ENCODE measurements at regions not wholly inside any gene's neighbourhood (a gene's known extent, or its start where the extent isn't known, plus 50 kb on each side); places are given as distances from the start of the nearest gene placed in this dataset.

DNA sequence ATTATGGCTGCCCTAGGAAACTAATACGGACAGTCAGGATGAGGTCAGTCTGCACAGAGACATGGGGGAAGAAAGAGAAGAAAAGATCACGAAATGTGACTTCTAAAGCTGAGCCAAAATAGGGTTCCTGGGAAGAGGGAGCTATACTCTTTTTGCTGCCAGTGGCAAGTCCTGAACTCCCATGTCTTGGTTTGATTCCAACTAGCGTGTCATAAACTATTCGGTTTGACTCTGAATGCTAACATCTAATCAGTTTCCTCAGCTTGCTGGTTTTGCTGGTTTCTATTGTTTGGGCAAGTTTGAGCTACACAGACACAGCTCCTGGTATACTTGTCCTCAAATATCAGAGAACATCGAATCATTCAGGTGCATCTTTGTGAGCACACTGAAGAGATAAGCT is 80.5 kb upstream of the CYP1B1 start:
- TF ChIP-seq CTCF (conservative IDR thresholded peaks at IDR 0.05), result no peak
- DNase-seq (ENCODE audit: low read depth, low spot score), result no peak
- Mint-ChIP-seq H3K4me3 (no peak overlapping the region), H3K27ac (ENCODE audit: unreplicated experiment) (no peak overlapping the region), H3K9me3 (no peaks in the 10 kb centered on the region), H3K36me3 (ENCODE audit: low read depth) (no peaks in the 10 kb centered on the region), H3K4me1 (peaks cover 6% of the 10 kb centered on the region), H3K27me3 (ENCODE audit: low read depth) (peaks cover 4% of the 10 kb centered on the region)

- H3K27ac Mint-ChIP-seq (ENCODE audit: unreplicated experiment), result no peak overlapping the region
- peaks cover 6% of the 10 kb centered on the region for H3K4me1 Mint-ChIP-seq
Observed at GRCh38 chr2:38155015-38155414, 79.1 kb upstream of the CYP1B1 start.

GRCh38 chr2:38154395-38154794 is 78.4 kb upstream of the CYP1B1 start:
- Mint-ChIP-seq H3K9me3 (no peaks in the 10 kb centered on the region), H3K36me3 (ENCODE audit: low read depth) (no peaks in the 10 kb centered on the region), H3K27me3 (ENCODE audit: low read depth) (no peaks in the 10 kb centered on the region), H3K27ac (ENCODE audit: unreplicated experiment) (no peak overlapping the region), H3K4me3 (no peak overlapping the region), H3K4me1 (peaks cover 6% of the 10 kb centered on the region)
- DNase-seq (ENCODE audit: low read depth, low spot score), result no peak
- no peak for TF ChIP-seq CTCF (conservative IDR thresholded peaks at IDR 0.05)

More at GRCh38 chr2:38155015-38155414, 79.1 kb upstream of the CYP1B1 start:
- Mint-ChIP-seq H3K27me3 (ENCODE audit: low read depth) (no peaks in the 10 kb centered on the region), H3K9me3 (no peaks in the 10 kb centered on the region), H3K36me3 (ENCODE audit: low read depth) (no peaks in the 10 kb centered on the region), H3K4me3 (no peak overlapping the region)
- no peak for DNase-seq (ENCODE audit: low read depth, low spot score)
- no peak for TF ChIP-seq CTCF (conservative IDR thresholded peaks at IDR 0.05)

- no peak overlapping the region for H3K4me3 Mint-ChIP-seq
- H3K9me3 Mint-ChIP-seq, result no peaks in the 10 kb centered on the region
- no peak for TF ChIP-seq CTCF (conservative IDR thresholded peaks at IDR 0.05)
- H3K4me1 Mint-ChIP-seq, result peaks cover 3% of the 10 kb centered on the region
- H3K27ac Mint-ChIP-seq (ENCODE audit: unreplicated experiment), result no peak overlapping the region
- no peaks in the 10 kb centered on the region for H3K36me3 Mint-ChIP-seq (ENCODE audit: low read depth)
- DNase-seq (ENCODE audit: low read depth, low spot score), result no peak
- H3K27me3 Mint-ChIP-seq (ENCODE audit: low read depth), result no peaks in the 10 kb centered on the region
Observed at GRCh38 chr2:38153476-38154135, 77.7 kb upstream of the CYP1B1 start.

GRCh38 chr2:38152913-38153312 is 77.0 kb upstream of the CYP1B1 start:
- Mint-ChIP-seq H3K4me1 (no peaks in the 10 kb centered on the region), H3K27me3 (ENCODE audit: low read depth) (no peaks in the 10 kb centered on the region), H3K9me3 (no peaks in the 10 kb centered on the region), H3K27ac (ENCODE audit: unreplicated experiment) (no peak overlapping the region), H3K4me3 (no peak overlapping the region), H3K36me3 (ENCODE audit: low read depth) (no peaks in the 10 kb centered on the region)
- TF ChIP-seq CTCF (conservative IDR thresholded peaks at IDR 0.05), result no peak
- no peak for DNase-seq (ENCODE audit: low read depth, low spot score)
